Liver (tissue), 8 donors: ENCODE measurements at regions not wholly inside any gene's neighbourhood (a gene's known extent, or its start where the extent isn't known, plus 50 kb on each side); places are given as distances from the start of the nearest gene placed in this dataset.

Experiments
- DNase-seq: peaks from one replicate; pipeline ENCODE4 v3.0.0-alpha.2; 2017; ENCODE audit warnings: low spot score
- H3K27ac ChIP-seq, 2 donors: one replicate each; pipeline ENCODE4 v1.7.0; 2013; ENCODE audit warnings: inconsistent platforms in 2 of 2, low read length in 2 of 2, control low read depth in 1 of 2, low read depth in 1 of 2, mild to moderate bottlenecking in 1 of 2
- H3K27me3 ChIP-seq, 4 donors: one replicate each; pipeline versions ENCODE4 v1.6.1 to v1.7.0; 2013; ENCODE audit warnings: low read length in 3 of 4, inconsistent platforms in 1 of 4, mild to moderate bottlenecking in 1 of 4, moderate library complexity in 1 of 4; ENCODE audit not compliant: control insufficient read depth in 4 of 4, insufficient read depth in 4 of 4
- H3K36me3 ChIP-seq, 4 donors: one replicate each; pipeline versions ENCODE4 v1.6.1 to v1.7.0; 2013; ENCODE audit warnings: low read length in 3 of 4, mild to moderate bottlenecking in 3 of 4, low read depth in 1 of 4, moderate library complexity in 1 of 4; ENCODE audit not compliant: control insufficient read depth in 4 of 4, insufficient read depth in 3 of 4
- H3K4me1 ChIP-seq, 4 donors: one replicate each; pipeline versions ENCODE4 v1.6.1 to v1.7.0; 2013; ENCODE audit warnings: low read length in 3 of 4, mild to moderate bottlenecking in 3 of 4, moderate library complexity in 1 of 4; ENCODE audit not compliant: control insufficient read depth in 4 of 4, insufficient read depth in 4 of 4
- H3K4me3 ChIP-seq, 3 donors: one replicate each; pipeline versions ENCODE4 v1.6.1 to v1.7.0; 2013; ENCODE audit warnings: low read length in 3 of 3, control low read depth in 1 of 3, low read depth in 1 of 3, mild to moderate bottlenecking in 1 of 3
- H3K9ac ChIP-seq, 2 donors: one replicate each; pipeline ENCODE4 v1.7.0; 2013; ENCODE audit warnings: low read length in 2 of 2, mild to moderate bottlenecking in 2 of 2, moderate library complexity in 2 of 2, control low read depth in 1 of 2, low read depth in 1 of 2
- H3K9me3 ChIP-seq, 4 donors: one replicate each; pipeline versions ENCODE4 v1.6.1 to v1.7.0; 2013; ENCODE audit warnings: low read length in 3 of 4; ENCODE audit not compliant: control insufficient read depth in 4 of 4
- FOXA1 ChIP-seq: IDR thresholded peaks from 2 replicates; pipeline ENCODE4 v1.6.1; 2016; ENCODE audit warnings: antibody characterized with exemption
- GABPA ChIP-seq, 2 donors: IDR thresholded peaks in 1 of 2; conservative IDR thresholded peaks in 1 of 2; 2 replicates each; pipeline ENCODE4 v1.6.1; 2016; ENCODE audit warnings: antibody characterized with exemption in 2 of 2, mild to moderate bottlenecking in 1 of 2, moderate library complexity in 1 of 2
- HNF4G ChIP-seq: IDR thresholded peaks from 2 replicates; pipeline ENCODE4 v1.6.1; 2016; ENCODE audit warnings: antibody characterized with exemption
- JUND ChIP-seq, 2 donors: IDR thresholded peaks; 2 replicates each; pipeline ENCODE4 v1.6.1; 2016; ENCODE audit warnings: antibody characterized with exemption in 2 of 2
- NR2F2 ChIP-seq: IDR thresholded peaks from 2 replicates; pipeline ENCODE4 v1.6.1; 2016; ENCODE audit warnings: antibody characterized with exemption
- RAD21 ChIP-seq, 2 donors: IDR thresholded peaks; 2 replicates each; pipeline ENCODE4 v1.6.1; 2016; ENCODE audit warnings: antibody characterized with exemption in 2 of 2, mild to moderate bottlenecking in 2 of 2
- RXRA ChIP-seq, 2 donors: IDR thresholded peaks; 2 replicates each; pipeline ENCODE4 v1.6.1; 2017 to 2018; ENCODE audit warnings: antibody characterized with exemption in 2 of 2, mild to moderate bottlenecking in 1 of 2
- SP1 ChIP-seq: IDR thresholded peaks from 2 replicates; pipeline ENCODE4 v1.6.1; 2018; ENCODE audit warnings: antibody characterized with exemption, mild to moderate bottlenecking
- TAF1 ChIP-seq: conservative IDR thresholded peaks from 2 replicates; pipeline ENCODE4 v1.6.1; 2016; ENCODE audit warnings: antibody characterized with exemption, mild to moderate bottlenecking
- YY1 ChIP-seq: IDR thresholded peaks from 2 replicates; pipeline ENCODE4 v1.6.1; 2016; ENCODE audit warnings: antibody characterized with exemption, mild to moderate bottlenecking
- WGBS: extraction: QIAGEN DNeasy Blood & Tissue Kit; methylation state at CpG from one replicate; pipeline ENCODE4 v1.1.7; 2013; 5-methylcytosine and 5-hydroxymethylcytosine counted together
- TF ChIP-seq, protein P1 (sequence below): IDR thresholded peaks from 2 replicates; pipeline ENCODE4 v1.6.1; 2016; ENCODE audit warnings: antibody characterized with exemption, mild to moderate bottlenecking
- TF ChIP-seq, protein P2 (sequence below): fragments of 150-350 bp; IDR thresholded peaks from 2 replicates; pipeline ENCODE4 v1.5.1; 2017; ENCODE audit warnings: improper control_type of control experiment, low read depth, low read length; ENCODE audit not compliant: missing input control
- TF ChIP-seq, protein P3 (sequence below): IDR thresholded peaks from 2 replicates; pipeline ENCODE4 v1.6.1; 2016; ENCODE audit warnings: antibody characterized with exemption
- TF ChIP-seq, protein P4 (sequence below): IDR thresholded peaks from 2 replicates; pipeline ENCODE4 v1.6.1; 2016; ENCODE audit warnings: antibody characterized with exemption
- donor health status: healthy.
- donor health status: healthy.
- donor health status: healthy.
- donor health status: healthy.
- donor health status: healthy.

DNA sequence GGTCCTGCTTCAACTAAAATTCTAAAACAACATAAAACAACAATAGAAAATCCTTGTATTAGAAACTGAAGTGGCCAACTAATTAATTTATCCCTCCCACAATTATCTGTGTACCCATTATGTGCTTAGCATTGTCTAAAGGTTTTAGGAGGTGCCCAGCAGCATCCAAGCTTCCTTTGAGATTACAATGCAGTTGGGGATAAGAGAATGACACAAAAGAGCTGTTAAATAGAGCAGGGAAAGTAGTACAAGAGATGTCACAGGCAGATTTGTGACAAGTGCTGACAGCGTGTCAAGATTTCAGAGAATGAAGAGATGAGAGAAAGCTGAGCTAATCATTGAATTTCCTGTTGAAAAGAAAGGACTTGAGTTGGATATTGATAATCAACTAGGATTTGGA, 204.8 kb downstream of the OTOR start:
- H3K27me3 ChIP-seq: no peaks in the 10 kb centered on the region
- DNase-seq: no peak
- peaks cover 3 to 14% (median 3%) of the 10 kb centered on the region in 4 donors for H3K9me3 ChIP-seq
- no peak overlapping the region for H3K4me3 ChIP-seq
- no peak for TF ChIP-seq FOXA1
- TF ChIP-seq, protein P1, sequence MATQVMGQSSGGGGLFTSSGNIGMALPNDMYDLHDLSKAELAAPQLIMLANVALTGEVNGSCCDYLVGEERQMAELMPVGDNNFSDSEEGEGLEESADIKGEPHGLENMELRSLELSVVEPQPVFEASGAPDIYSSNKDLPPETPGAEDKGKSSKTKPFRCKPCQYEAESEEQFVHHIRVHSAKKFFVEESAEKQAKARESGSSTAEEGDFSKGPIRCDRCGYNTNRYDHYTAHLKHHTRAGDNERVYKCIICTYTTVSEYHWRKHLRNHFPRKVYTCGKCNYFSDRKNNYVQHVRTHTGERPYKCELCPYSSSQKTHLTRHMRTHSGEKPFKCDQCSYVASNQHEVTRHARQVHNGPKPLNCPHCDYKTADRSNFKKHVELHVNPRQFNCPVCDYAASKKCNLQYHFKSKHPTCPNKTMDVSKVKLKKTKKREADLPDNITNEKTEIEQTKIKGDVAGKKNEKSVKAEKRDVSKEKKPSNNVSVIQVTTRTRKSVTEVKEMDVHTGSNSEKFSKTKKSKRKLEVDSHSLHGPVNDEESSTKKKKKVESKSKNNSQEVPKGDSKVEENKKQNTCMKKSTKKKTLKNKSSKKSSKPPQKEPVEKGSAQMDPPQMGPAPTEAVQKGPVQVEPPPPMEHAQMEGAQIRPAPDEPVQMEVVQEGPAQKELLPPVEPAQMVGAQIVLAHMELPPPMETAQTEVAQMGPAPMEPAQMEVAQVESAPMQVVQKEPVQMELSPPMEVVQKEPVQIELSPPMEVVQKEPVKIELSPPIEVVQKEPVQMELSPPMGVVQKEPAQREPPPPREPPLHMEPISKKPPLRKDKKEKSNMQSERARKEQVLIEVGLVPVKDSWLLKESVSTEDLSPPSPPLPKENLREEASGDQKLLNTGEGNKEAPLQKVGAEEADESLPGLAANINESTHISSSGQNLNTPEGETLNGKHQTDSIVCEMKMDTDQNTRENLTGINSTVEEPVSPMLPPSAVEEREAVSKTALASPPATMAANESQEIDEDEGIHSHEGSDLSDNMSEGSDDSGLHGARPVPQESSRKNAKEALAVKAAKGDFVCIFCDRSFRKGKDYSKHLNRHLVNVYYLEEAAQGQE: no peak
- WGBS: 56% methylated on average over 1 of the region's 1 CpG
- no peaks in the 10 kb centered on the region for H3K36me3 ChIP-seq
- no peaks in the 10 kb centered on the region for H3K4me1 ChIP-seq
- H3K9ac ChIP-seq: no peak overlapping the region
- H3K27ac ChIP-seq: no peak overlapping the region

DNA sequence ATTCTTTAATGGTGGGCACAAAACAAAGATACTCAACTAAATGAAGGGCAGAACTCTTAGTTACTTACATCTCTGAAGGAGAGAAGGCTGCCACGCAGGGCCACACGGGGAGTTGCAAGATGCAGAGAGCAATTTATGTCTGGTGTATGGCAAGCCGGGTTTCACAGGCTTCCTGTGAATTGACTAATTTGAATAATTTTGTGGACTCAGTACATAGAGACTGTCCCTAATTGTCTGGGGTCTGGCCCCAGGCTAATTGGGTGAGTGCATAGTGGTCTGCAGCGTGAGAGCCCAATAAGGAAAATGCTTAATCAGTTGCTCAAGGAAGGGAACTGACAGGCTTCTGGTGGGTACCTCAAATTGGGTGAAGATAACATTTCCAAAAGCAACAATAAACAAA, 205.7 kb downstream of the OTOR start:
- no peak for DNase-seq
- Histone ChIP-seq H3K9ac (no peak overlapping the region), H3K27ac (no peak overlapping the region), H3K4me3 (no peak overlapping the region), H3K9me3 (peaks cover 3 to 13% (median 3%) of the 10 kb centered on the region in 4 donors), H3K27me3 (no peaks in the 10 kb centered on the region), H3K36me3 (no peaks in the 10 kb centered on the region), H3K4me1 (no peaks in the 10 kb centered on the region)
- WGBS: 52% methylated on average over 4 of the region's 4 CpGs
- TF ChIP-seq RAD21 (IDR thresholded peaks at IDR 0.05) (no peak), HNF4G (no peak), JUND (IDR thresholded peaks at IDR 0.05) (no peak), NR2F2 (no peak), RXRA (IDR thresholded peaks at IDR 0.05) (no peak), YY1 (no peak), GABPA (IDR thresholded peaks at IDR 0.05 in 1 of 2, conservative IDR thresholded peaks at IDR 0.05 in 1 of 2) (no peak), SP1 (no peak), TAF1 (no peak)
- TF ChIP-seq, protein P2, sequence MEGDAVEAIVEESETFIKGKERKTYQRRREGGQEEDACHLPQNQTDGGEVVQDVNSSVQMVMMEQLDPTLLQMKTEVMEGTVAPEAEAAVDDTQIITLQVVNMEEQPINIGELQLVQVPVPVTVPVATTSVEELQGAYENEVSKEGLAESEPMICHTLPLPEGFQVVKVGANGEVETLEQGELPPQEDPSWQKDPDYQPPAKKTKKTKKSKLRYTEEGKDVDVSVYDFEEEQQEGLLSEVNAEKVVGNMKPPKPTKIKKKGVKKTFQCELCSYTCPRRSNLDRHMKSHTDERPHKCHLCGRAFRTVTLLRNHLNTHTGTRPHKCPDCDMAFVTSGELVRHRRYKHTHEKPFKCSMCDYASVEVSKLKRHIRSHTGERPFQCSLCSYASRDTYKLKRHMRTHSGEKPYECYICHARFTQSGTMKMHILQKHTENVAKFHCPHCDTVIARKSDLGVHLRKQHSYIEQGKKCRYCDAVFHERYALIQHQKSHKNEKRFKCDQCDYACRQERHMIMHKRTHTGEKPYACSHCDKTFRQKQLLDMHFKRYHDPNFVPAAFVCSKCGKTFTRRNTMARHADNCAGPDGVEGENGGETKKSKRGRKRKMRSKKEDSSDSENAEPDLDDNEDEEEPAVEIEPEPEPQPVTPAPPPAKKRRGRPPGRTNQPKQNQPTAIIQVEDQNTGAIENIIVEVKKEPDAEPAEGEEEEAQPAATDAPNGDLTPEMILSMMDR: no peak
- TF ChIP-seq, protein P3, sequence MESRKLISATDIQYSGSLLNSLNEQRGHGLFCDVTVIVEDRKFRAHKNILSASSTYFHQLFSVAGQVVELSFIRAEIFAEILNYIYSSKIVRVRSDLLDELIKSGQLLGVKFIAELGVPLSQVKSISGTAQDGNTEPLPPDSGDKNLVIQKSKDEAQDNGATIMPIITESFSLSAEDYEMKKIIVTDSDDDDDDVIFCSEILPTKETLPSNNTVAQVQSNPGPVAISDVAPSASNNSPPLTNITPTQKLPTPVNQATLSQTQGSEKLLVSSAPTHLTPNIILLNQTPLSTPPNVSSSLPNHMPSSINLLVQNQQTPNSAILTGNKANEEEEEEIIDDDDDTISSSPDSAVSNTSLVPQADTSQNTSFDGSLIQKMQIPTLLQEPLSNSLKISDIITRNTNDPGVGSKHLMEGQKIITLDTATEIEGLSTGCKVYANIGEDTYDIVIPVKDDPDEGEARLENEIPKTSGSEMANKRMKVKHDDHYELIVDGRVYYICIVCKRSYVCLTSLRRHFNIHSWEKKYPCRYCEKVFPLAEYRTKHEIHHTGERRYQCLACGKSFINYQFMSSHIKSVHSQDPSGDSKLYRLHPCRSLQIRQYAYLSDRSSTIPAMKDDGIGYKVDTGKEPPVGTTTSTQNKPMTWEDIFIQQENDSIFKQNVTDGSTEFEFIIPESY: no peak
- TF ChIP-seq, protein P4, sequence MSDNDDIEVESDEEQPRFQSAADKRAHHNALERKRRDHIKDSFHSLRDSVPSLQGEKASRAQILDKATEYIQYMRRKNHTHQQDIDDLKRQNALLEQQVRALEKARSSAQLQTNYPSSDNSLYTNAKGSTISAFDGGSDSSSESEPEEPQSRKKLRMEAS: no peak
- TF ChIP-seq, protein P1: no peak
